ENCODE measurements at regions not wholly inside any gene's neighbourhood (a gene's known extent, or its start where the extent isn't known, plus 50 kb on each side); places are given as distances from the start of the nearest gene placed in this dataset.

DNA sequence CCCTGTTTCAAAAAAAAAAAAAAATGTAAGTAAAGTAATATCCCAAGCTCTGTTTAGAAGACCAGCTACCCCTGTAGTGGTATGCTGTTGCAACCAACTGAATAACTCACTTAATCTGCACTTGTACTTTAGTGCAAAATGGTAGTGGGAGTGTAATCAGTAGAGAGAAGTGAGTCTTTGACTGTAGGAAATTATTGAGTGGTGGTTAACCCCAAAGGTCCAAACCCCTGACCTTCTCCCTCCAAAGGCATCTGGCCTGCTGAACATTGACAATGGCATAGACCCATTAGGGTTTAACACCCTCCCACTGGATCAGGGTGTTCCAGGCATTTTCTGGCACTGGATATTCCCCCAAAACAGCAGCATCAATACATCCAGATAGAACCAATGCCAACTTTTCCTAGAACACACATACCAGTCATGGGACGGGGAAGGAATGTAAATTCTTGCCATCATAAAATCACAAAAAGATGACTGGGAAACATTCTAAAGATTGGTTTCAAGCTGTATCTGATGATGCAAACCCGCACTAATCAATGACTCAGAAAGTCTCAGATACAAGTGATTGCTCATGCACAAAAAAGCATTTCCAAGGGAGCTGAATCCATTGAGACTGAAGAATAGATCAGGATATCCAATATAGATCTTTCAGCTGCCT is 110.3 kb downstream of the MRPL39 start:
- Histone ChIP-seq H3K9ac (ENCODE audit: low read depth in 1 of 2, low read length in 2 of 2) (no peak overlapping the region), H3K9me3 (ENCODE audit: control insufficient read depth in 4 of 4, low read length in 3 of 4) (no peaks in the 10 kb centered on the region), H3K27ac (ENCODE audit: low read depth in 1 of 2, low read length in 2 of 2) (no peak overlapping the region), H3K27me3 (ENCODE audit: control insufficient read depth in 4 of 4, insufficient read depth in 4 of 4, low read length in 3 of 4) (no peaks in the 10 kb centered on the region), H3K4me1 (ENCODE audit: control insufficient read depth in 4 of 4, insufficient read depth in 4 of 4, low read length in 3 of 4) (no peaks in the 10 kb centered on the region), H3K4me3 (ENCODE audit: low read depth in 1 of 3, low read length in 3 of 3) (no peak overlapping the region), H3K36me3 (ENCODE audit: control insufficient read depth in 4 of 4, insufficient read depth in 3 of 4, low read depth in 1 of 4, low read length in 3 of 4) (no peaks in the 10 kb centered on the region)
- TF ChIP-seq RXRA (IDR thresholded peaks at IDR 0.05) (no peak), YY1 (IDR thresholded peaks at IDR 0.05) (no peak), EGR1 (IDR thresholded peaks at IDR 0.05; ENCODE audit: low read depth in 2 of 2) (no peak), SP1 (IDR thresholded peaks at IDR 0.05) (no peak), RAD21 (IDR thresholded peaks at IDR 0.05) (no peak)
- WGBS = 58% methylated on average over 2 of the region's 2 CpGs
- DNase-seq (ENCODE audit: low spot score) = no peak

DNA sequence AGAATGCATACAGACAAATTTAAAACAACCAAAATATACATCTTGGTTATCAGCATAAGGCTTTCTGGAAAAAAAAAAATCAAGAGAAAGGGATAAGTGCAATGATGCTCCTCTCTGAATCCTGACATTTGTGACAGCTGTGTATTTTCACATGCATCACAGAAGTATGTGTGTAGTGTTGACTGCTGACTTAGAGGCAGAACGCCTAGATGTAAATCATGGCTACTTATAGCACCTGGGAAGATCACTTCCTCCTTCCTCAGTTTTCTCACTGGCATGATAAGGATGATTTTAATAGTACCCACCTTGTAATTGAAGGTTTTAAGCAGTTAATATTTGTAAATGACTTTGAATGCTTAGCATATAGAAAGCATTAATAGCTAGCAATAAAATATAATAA is 112.5 kb downstream of the MRPL39 start:
- TF ChIP-seq JUND (IDR thresholded peaks at IDR 0.05) (no peak), RAD21 (IDR thresholded peaks at IDR 0.05) (no peak)
- TF ChIP-seq, protein P1, sequence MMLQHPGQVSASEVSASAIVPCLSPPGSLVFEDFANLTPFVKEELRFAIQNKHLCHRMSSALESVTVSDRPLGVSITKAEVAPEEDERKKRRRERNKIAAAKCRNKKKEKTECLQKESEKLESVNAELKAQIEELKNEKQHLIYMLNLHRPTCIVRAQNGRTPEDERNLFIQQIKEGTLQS (IDR thresholded peaks at IDR 0.05) = no peak
- TF ChIP-seq, protein P2, sequence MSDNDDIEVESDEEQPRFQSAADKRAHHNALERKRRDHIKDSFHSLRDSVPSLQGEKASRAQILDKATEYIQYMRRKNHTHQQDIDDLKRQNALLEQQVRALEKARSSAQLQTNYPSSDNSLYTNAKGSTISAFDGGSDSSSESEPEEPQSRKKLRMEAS (IDR thresholded peaks at IDR 0.05) = no peak
- no peak overlapping the region for H3K4me3 ChIP-seq (ENCODE audit: low read depth in 1 of 3, low read length in 3 of 3)
- no peak for DNase-seq (ENCODE audit: low spot score)
- H3K9me3 ChIP-seq (ENCODE audit: control insufficient read depth in 4 of 4, low read length in 3 of 4) = no peaks in the 10 kb centered on the region
- H3K27me3 ChIP-seq (ENCODE audit: control insufficient read depth in 4 of 4, insufficient read depth in 4 of 4, low read length in 3 of 4) = no peaks in the 10 kb centered on the region
- H3K36me3 ChIP-seq (ENCODE audit: control insufficient read depth in 4 of 4, insufficient read depth in 3 of 4, low read depth in 1 of 4, low read length in 3 of 4) = no peaks in the 10 kb centered on the region
- H3K9ac ChIP-seq (ENCODE audit: low read depth in 1 of 2, low read length in 2 of 2) = no peak overlapping the region
- no peaks in the 10 kb centered on the region for H3K4me1 ChIP-seq (ENCODE audit: control insufficient read depth in 4 of 4, insufficient read depth in 4 of 4, low read length in 3 of 4)
- 75% methylated on average over 1 of the region's 1 CpG for WGBS
- H3K27ac ChIP-seq (ENCODE audit: low read depth in 1 of 2, low read length in 2 of 2) = no peak overlapping the region

DNA sequence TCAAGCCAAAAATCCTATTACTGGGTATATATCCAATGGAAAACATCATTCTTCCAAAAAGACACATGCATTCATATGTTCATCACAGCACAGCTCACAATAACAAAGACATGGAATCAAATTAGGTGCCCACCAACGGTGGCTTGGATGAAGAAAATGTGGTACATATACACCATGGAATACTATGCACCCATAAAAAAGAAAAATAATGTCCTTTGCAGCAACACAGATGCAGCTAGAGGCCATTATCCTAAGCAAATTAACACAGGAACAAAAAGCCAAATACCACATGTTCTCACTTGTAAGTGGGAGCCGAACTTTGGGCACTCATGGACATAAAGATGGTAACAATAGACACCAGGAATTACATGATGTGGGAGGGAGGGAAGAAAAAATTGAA is 113.6 kb downstream of the MRPL39 start:
- Histone ChIP-seq H3K4me3 (ENCODE audit: low read depth in 1 of 3, low read length in 3 of 3) (no peak overlapping the region), H3K36me3 (ENCODE audit: control insufficient read depth in 4 of 4, insufficient read depth in 3 of 4, low read depth in 1 of 4, low read length in 3 of 4) (no peaks in the 10 kb centered on the region), H3K27ac (ENCODE audit: low read depth in 1 of 2, low read length in 2 of 2) (no peak overlapping the region), H3K9ac (ENCODE audit: low read depth in 1 of 2, low read length in 2 of 2) (no peak overlapping the region), H3K9me3 (ENCODE audit: control insufficient read depth in 4 of 4, low read length in 3 of 4) (no peaks in the 10 kb centered on the region), H3K4me1 (ENCODE audit: control insufficient read depth in 4 of 4, insufficient read depth in 4 of 4, low read length in 3 of 4) (no peaks in the 10 kb centered on the region), H3K27me3 (ENCODE audit: control insufficient read depth in 4 of 4, insufficient read depth in 4 of 4, low read length in 3 of 4) (no peaks in the 10 kb centered on the region)
- no peak for DNase-seq (ENCODE audit: low spot score)
- TF ChIP-seq SP1 (IDR thresholded peaks at IDR 0.05) (no peak), FOXA2 (IDR thresholded peaks at IDR 0.05) (no peak), RAD21 (IDR thresholded peaks at IDR 0.05) (no peak), TAF1 (conservative IDR thresholded peaks at IDR 0.05) (no peak), JUND (IDR thresholded peaks at IDR 0.05) (no peak), FOXA1 (IDR thresholded peaks at IDR 0.05) (no peak), GABPA (IDR thresholded peaks at IDR 0.05 in 1 of 2, conservative IDR thresholded peaks at IDR 0.05 in 1 of 2) (no peak), RXRA (IDR thresholded peaks at IDR 0.05) (no peak), EGR1 (IDR thresholded peaks at IDR 0.05; ENCODE audit: low read depth in 2 of 2) (no peak), HNF4A (conservative IDR thresholded peaks at IDR 0.05) (no peak), NR2F2 (IDR thresholded peaks at IDR 0.05) (no peak), HNF4G (IDR thresholded peaks at IDR 0.05) (no peak), YY1 (IDR thresholded peaks at IDR 0.05) (no peak)
- TF ChIP-seq, protein P3, sequence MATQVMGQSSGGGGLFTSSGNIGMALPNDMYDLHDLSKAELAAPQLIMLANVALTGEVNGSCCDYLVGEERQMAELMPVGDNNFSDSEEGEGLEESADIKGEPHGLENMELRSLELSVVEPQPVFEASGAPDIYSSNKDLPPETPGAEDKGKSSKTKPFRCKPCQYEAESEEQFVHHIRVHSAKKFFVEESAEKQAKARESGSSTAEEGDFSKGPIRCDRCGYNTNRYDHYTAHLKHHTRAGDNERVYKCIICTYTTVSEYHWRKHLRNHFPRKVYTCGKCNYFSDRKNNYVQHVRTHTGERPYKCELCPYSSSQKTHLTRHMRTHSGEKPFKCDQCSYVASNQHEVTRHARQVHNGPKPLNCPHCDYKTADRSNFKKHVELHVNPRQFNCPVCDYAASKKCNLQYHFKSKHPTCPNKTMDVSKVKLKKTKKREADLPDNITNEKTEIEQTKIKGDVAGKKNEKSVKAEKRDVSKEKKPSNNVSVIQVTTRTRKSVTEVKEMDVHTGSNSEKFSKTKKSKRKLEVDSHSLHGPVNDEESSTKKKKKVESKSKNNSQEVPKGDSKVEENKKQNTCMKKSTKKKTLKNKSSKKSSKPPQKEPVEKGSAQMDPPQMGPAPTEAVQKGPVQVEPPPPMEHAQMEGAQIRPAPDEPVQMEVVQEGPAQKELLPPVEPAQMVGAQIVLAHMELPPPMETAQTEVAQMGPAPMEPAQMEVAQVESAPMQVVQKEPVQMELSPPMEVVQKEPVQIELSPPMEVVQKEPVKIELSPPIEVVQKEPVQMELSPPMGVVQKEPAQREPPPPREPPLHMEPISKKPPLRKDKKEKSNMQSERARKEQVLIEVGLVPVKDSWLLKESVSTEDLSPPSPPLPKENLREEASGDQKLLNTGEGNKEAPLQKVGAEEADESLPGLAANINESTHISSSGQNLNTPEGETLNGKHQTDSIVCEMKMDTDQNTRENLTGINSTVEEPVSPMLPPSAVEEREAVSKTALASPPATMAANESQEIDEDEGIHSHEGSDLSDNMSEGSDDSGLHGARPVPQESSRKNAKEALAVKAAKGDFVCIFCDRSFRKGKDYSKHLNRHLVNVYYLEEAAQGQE (IDR thresholded peaks at IDR 0.05) = no peak
- TF ChIP-seq, protein P4, sequence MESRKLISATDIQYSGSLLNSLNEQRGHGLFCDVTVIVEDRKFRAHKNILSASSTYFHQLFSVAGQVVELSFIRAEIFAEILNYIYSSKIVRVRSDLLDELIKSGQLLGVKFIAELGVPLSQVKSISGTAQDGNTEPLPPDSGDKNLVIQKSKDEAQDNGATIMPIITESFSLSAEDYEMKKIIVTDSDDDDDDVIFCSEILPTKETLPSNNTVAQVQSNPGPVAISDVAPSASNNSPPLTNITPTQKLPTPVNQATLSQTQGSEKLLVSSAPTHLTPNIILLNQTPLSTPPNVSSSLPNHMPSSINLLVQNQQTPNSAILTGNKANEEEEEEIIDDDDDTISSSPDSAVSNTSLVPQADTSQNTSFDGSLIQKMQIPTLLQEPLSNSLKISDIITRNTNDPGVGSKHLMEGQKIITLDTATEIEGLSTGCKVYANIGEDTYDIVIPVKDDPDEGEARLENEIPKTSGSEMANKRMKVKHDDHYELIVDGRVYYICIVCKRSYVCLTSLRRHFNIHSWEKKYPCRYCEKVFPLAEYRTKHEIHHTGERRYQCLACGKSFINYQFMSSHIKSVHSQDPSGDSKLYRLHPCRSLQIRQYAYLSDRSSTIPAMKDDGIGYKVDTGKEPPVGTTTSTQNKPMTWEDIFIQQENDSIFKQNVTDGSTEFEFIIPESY (IDR thresholded peaks at IDR 0.05) = no peak
- TF ChIP-seq, protein P2 (IDR thresholded peaks at IDR 0.05) = no peak
- TF ChIP-seq, protein P5, sequence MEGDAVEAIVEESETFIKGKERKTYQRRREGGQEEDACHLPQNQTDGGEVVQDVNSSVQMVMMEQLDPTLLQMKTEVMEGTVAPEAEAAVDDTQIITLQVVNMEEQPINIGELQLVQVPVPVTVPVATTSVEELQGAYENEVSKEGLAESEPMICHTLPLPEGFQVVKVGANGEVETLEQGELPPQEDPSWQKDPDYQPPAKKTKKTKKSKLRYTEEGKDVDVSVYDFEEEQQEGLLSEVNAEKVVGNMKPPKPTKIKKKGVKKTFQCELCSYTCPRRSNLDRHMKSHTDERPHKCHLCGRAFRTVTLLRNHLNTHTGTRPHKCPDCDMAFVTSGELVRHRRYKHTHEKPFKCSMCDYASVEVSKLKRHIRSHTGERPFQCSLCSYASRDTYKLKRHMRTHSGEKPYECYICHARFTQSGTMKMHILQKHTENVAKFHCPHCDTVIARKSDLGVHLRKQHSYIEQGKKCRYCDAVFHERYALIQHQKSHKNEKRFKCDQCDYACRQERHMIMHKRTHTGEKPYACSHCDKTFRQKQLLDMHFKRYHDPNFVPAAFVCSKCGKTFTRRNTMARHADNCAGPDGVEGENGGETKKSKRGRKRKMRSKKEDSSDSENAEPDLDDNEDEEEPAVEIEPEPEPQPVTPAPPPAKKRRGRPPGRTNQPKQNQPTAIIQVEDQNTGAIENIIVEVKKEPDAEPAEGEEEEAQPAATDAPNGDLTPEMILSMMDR (IDR thresholded peaks at IDR 0.05; ENCODE audit: low read depth, low read length, missing input control) = no peak
- TF ChIP-seq, protein P1 (IDR thresholded peaks at IDR 0.05) = no peak
- 84% methylated on average over 2 of the region's 2 CpGs for WGBS
